ENCODE measurements at regions not wholly inside any gene's neighbourhood (a gene's known extent, or its start where the extent isn't known, plus 50 kb on each side); places are given as distances from the start of the nearest gene placed in this dataset.
A peak's percentile ranks its signal among the peaks of the same experiment; 100 is the strongest.

DNA sequence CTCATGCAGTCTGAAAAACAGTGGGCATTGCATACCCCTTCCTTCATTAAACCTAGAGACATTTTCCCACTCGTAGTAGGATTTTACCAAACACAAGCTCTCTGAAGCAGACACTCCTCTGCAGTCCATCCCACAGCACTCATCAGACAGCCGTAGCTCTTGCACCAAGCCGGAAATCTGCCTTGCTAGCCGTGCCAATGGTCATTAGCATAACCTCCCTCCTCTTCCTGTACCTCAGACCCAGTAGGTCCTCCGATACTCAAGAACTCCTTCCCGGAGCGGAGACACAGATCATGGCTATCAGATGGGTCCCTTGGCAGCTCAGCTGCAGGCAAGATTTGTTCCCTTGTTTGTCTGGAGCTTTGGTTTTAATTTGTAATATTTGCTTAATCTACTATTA, 483.1 kb upstream of the PSMD7 start:
- no peaks in the 10 kb centered on the region for H3K36me3 ChIP-seq (ENCODE audit: control insufficient read depth, insufficient read depth, low read length)

DNA sequence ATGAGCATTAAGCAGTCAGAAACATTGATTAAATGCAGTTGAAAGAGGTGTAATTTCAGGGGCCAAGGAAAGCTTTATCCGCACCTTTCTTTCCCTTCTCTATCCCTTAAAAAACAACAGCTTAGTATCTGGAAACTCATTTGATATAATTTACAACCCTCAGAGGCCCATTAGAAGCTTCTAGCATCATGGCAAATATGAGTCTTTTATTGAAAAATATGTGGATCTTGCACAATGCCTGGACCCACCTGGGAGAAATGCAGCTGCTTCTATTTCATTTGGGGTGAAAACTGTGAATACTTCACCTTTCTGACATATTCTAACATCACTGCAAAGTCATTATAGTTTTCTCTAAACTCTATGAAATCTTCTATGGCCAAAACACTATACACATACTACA, 492.2 kb upstream of the PSMD7 start:
- Histone ChIP-seq H4K20me1 (ENCODE audit: control insufficient read depth, extremely low read depth, insufficient read depth, low read length) (no peaks in the 10 kb centered on the region), H3K9me3 (ENCODE audit: control insufficient read depth, insufficient read depth, low read depth, low read length) (no peaks in the 10 kb centered on the region), H3K79me2 (ENCODE audit: control insufficient read depth, insufficient read depth, low read length) (no peaks in the 10 kb centered on the region), H3K9ac (ENCODE audit: insufficient read depth, low read length) (no peak overlapping the region), H3K27ac (ENCODE audit: insufficient read depth, low read length) (no peak overlapping the region), H3K36me3 (ENCODE audit: control insufficient read depth, insufficient read depth, low read length) (no peaks in the 10 kb centered on the region), H2AFZ (ENCODE audit: low read length) (no peak overlapping the region), H3K27me3 (ENCODE audit: control insufficient read depth, insufficient read depth, low read length) (no peaks in the 10 kb centered on the region), H3K4me3 (replicated peaks in 1 of 4; ENCODE audit: control extremely low read depth in 1 of 4, insufficient read depth in 1 of 4, low read depth in 3 of 4, low read length in 4 of 4) (no peak overlapping the region), H3K4me1 (ENCODE audit: control insufficient read depth, extremely low read depth, insufficient read depth, low read length) (no peaks in the 10 kb centered on the region), H3K4me2 (ENCODE audit: extremely low read depth, insufficient read depth, low read length) (no peak overlapping the region)
- TF ChIP-seq EZH2 (IDR thresholded peaks at IDR 0.05; ENCODE audit: low read length, missing control alignments), result no peak
- TF ChIP-seq, protein P1, sequence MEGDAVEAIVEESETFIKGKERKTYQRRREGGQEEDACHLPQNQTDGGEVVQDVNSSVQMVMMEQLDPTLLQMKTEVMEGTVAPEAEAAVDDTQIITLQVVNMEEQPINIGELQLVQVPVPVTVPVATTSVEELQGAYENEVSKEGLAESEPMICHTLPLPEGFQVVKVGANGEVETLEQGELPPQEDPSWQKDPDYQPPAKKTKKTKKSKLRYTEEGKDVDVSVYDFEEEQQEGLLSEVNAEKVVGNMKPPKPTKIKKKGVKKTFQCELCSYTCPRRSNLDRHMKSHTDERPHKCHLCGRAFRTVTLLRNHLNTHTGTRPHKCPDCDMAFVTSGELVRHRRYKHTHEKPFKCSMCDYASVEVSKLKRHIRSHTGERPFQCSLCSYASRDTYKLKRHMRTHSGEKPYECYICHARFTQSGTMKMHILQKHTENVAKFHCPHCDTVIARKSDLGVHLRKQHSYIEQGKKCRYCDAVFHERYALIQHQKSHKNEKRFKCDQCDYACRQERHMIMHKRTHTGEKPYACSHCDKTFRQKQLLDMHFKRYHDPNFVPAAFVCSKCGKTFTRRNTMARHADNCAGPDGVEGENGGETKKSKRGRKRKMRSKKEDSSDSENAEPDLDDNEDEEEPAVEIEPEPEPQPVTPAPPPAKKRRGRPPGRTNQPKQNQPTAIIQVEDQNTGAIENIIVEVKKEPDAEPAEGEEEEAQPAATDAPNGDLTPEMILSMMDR (conservative IDR thresholded peaks at IDR 0.05 in 1 of 2, IDR thresholded peaks at IDR 0.05 in 1 of 2; ENCODE audit: low read depth in 1 of 2, low read length in 2 of 2), result no peak
- no peak for DNase-seq (ENCODE audit: low read depth in 2 of 2)

More for the DNA sequence above, 483.1 kb upstream of the PSMD7 start:
- Histone ChIP-seq H3K4me1 (ENCODE audit: control insufficient read depth, extremely low read depth, insufficient read depth, low read length) (no peaks in the 10 kb centered on the region), H4K20me1 (ENCODE audit: control insufficient read depth, extremely low read depth, insufficient read depth, low read length) (no peaks in the 10 kb centered on the region), H3K4me2 (ENCODE audit: extremely low read depth, insufficient read depth, low read length) (no peak overlapping the region), H3K27me3 (ENCODE audit: control insufficient read depth, insufficient read depth, low read length) (no peaks in the 10 kb centered on the region), H3K9ac (ENCODE audit: insufficient read depth, low read length) (no peak overlapping the region), H3K4me3 (replicated peaks in 1 of 4; ENCODE audit: control extremely low read depth in 1 of 4, insufficient read depth in 1 of 4, low read depth in 3 of 4, low read length in 4 of 4) (no peak overlapping the region), H2AFZ (ENCODE audit: low read length) (no peak overlapping the region), H3K9me3 (ENCODE audit: control insufficient read depth, insufficient read depth, low read depth, low read length) (no peaks in the 10 kb centered on the region), H3K79me2 (ENCODE audit: control insufficient read depth, insufficient read depth, low read length) (no peaks in the 10 kb centered on the region), H3K27ac (ENCODE audit: insufficient read depth, low read length) (no peak overlapping the region)
- TF ChIP-seq, protein P1 (conservative IDR thresholded peaks at IDR 0.05 in 1 of 2, IDR thresholded peaks at IDR 0.05 in 1 of 2; ENCODE audit: low read depth in 1 of 2, low read length in 2 of 2), result no peak
- TF ChIP-seq EZH2 (IDR thresholded peaks at IDR 0.05; ENCODE audit: low read length, missing control alignments), result no peak
- DNase-seq (ENCODE audit: low read depth in 2 of 2), result peak in 1 of 2 donors; percentile 8

DNA sequence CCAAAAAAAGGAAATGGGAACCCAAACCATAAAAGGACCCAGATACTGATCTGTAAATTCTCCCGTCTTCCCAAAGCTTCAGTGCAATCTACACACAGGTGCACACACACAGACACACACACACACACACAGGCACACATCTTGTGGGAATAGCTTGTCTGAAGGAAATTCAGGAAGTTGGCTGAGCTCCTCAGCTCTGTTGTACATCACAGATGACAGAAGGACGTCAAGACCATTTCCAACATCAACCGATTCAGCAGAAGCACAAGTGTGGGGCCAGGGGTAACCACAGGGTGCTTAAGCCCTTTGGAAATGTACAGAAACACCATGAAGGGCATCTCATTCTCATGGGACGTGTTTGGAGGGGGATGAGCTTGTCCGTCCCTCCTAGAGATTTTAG, 498.1 kb upstream of the PSMD7 start:
- TF ChIP-seq, protein P1 (conservative IDR thresholded peaks at IDR 0.05 in 1 of 2, IDR thresholded peaks at IDR 0.05 in 1 of 2; ENCODE audit: low read depth in 1 of 2, low read length in 2 of 2), result no peak
- no peak for TF ChIP-seq EZH2 (IDR thresholded peaks at IDR 0.05; ENCODE audit: low read length, missing control alignments)
- Histone ChIP-seq H3K79me2 (ENCODE audit: control insufficient read depth, insufficient read depth, low read length) (no peaks in the 10 kb centered on the region), H4K20me1 (ENCODE audit: control insufficient read depth, extremely low read depth, insufficient read depth, low read length) (no peaks in the 10 kb centered on the region), H3K36me3 (ENCODE audit: control insufficient read depth, insufficient read depth, low read length) (no peaks in the 10 kb centered on the region), H3K4me2 (ENCODE audit: extremely low read depth, insufficient read depth, low read length) (no peak overlapping the region), H3K27me3 (ENCODE audit: control insufficient read depth, insufficient read depth, low read length) (no peaks in the 10 kb centered on the region), H3K27ac (ENCODE audit: insufficient read depth, low read length) (no peak overlapping the region), H3K9me3 (ENCODE audit: control insufficient read depth, insufficient read depth, low read depth, low read length) (no peaks in the 10 kb centered on the region), H3K4me1 (ENCODE audit: control insufficient read depth, extremely low read depth, insufficient read depth, low read length) (no peaks in the 10 kb centered on the region), H2AFZ (ENCODE audit: low read length) (no peak overlapping the region), H3K4me3 (replicated peaks in 1 of 4; ENCODE audit: control extremely low read depth in 1 of 4, insufficient read depth in 1 of 4, low read depth in 3 of 4, low read length in 4 of 4) (no peak overlapping the region), H3K9ac (ENCODE audit: insufficient read depth, low read length) (no peak overlapping the region)
- DNase-seq (ENCODE audit: low read depth in 2 of 2), result no peak

Data from fibroblast of lung (primary cell).